ENCODE measurements at regions not wholly inside any gene's neighbourhood (a gene's known extent, or its start where the extent isn't known, plus 50 kb on each side); places are given as distances from the start of the nearest gene placed in this dataset.

GRCh38 chr4:101695176-101695575, 95.4 kb upstream of the BANK1 start:
- H3K27ac ChIP-seq: no peak overlapping the region
- no peak for TF ChIP-seq CTCF (IDR thresholded peaks at IDR 0.05)
- TF ChIP-seq ZFX (IDR thresholded peaks at IDR 0.05; ENCODE audit: borderline replicate concordance): no peak

- H3K27ac ChIP-seq: peak overlapping the region; percentile 45
Measured at GRCh38 chr4:101694403-101694802, 96.1 kb upstream of the BANK1 start.

- no peak for TF ChIP-seq ZFX (IDR thresholded peaks at IDR 0.05; ENCODE audit: borderline replicate concordance)
- no peak for TF ChIP-seq CTCF (IDR thresholded peaks at IDR 0.05)
- peak overlapping the region; percentile 45 for H3K27ac ChIP-seq
Measured at GRCh38 chr4:101693842-101694398, 96.6 kb upstream of the BANK1 start.

- TF ChIP-seq ZFX (IDR thresholded peaks at IDR 0.05; ENCODE audit: borderline replicate concordance) (no peak), CTCF (IDR thresholded peaks at IDR 0.05) (no peak)
Measured at GRCh38 chr4:101689220-101689619, 101.3 kb upstream of the BANK1 start.

GRCh38 chr4:101685126-101685525, 105.4 kb upstream of the BANK1 start:
- H3K27ac ChIP-seq: no peak overlapping the region
- no peak for TF ChIP-seq CTCF (IDR thresholded peaks at IDR 0.05)
- TF ChIP-seq ZFX (IDR thresholded peaks at IDR 0.05; ENCODE audit: borderline replicate concordance): no peak

More at GRCh38 chr4:101689220-101689619, 101.3 kb upstream of the BANK1 start:
- H3K27ac ChIP-seq: no peak overlapping the region

GRCh38 chr4:101682946-101683345, 107.6 kb upstream of the BANK1 start:
- TF ChIP-seq CTCF (IDR thresholded peaks at IDR 0.05): no peak
- no peak for TF ChIP-seq ZFX (IDR thresholded peaks at IDR 0.05; ENCODE audit: borderline replicate concordance)

GRCh38 chr4:101678180-101678579, 112.3 kb upstream of the BANK1 start:
- no peak overlapping the region for H3K27ac ChIP-seq
- TF ChIP-seq CTCF (IDR thresholded peaks at IDR 0.05) (no peak), ZFX (IDR thresholded peaks at IDR 0.05; ENCODE audit: borderline replicate concordance) (no peak)

More at GRCh38 chr4:101682946-101683345, 107.6 kb upstream of the BANK1 start:
- no peak overlapping the region for H3K27ac ChIP-seq

GRCh38 chr4:101670897-101671296, 119.6 kb upstream of the BANK1 start:
- no peak overlapping the region for H3K27ac ChIP-seq
- TF ChIP-seq CTCF (IDR thresholded peaks at IDR 0.05) (no peak), ZFX (IDR thresholded peaks at IDR 0.05; ENCODE audit: borderline replicate concordance) (no peak)
